Mammary epithelial cell (primary cell): ENCODE measurements at regions not wholly inside any gene's neighbourhood (a gene's known extent, or its start where the extent isn't known, plus 50 kb on each side); places are given as distances from the start of the nearest gene placed in this dataset.
"Not testable (repeated sequence)": the region's sequence is repeated elsewhere in the genome, so short reads cannot be mapped to it uniquely, and the experiment has no call there.

Experiments used
- CTCF ChIP-seq, 2 donors: IDR thresholded peaks in 1 of 2; conservative IDR thresholded peaks in 1 of 2; 2 replicates each; pipeline ENCODE4 v1.5.1; 2011 to 2012; ENCODE audit warnings: inconsistent platforms in 2 of 2, low read length in 2 of 2, mild to moderate bottlenecking in 2 of 2, control low read depth in 1 of 2, low read depth in 1 of 2; ENCODE audit not compliant: insufficient read depth in 1 of 2; ENCODE audit errors: extremely low read depth in 1 of 2
- EZH2 ChIP-seq: IDR thresholded peaks from 2 replicates; pipeline ENCODE4 v1.6.1; 2012; ENCODE audit warnings: low read length, inconsistent platforms, borderline replicate concordance

GRCh38 chr5:124890442-124890841 lies 144.0 kb upstream of the ZNF608 start:
- TF ChIP-seq CTCF (conservative IDR thresholded peaks at IDR 0.05 in 1 of 2, IDR thresholded peaks at IDR 0.05 in 1 of 2; ENCODE audit: extremely low read depth in 1 of 2, insufficient read depth in 1 of 2, low read depth in 1 of 2, low read length in 2 of 2); EZH2: not testable (repeated sequence)
